T47D (cell line): ENCODE measurements at regions not wholly inside any gene's neighbourhood (a gene's known extent, or its start where the extent isn't known, plus 50 kb on each side); places are given as distances from the start of the nearest gene placed in this dataset.

Experiments
- DNase-seq, 2 experiments: peaks; one replicate each; pipeline versions ENCODE4 v3.0.0 to v3.0.0-alpha.2; 2011 to 2012; ENCODE audit warnings: low read depth in 1 of 2, low spot score in 1 of 2
- JUND ChIP-seq: IDR thresholded peaks from 2 replicates; pipeline ENCODE4 v1.6.1; 2012; ENCODE audit warnings: low read depth
- in situ Hi-C: cut with HindIII; loops from 2 replicates; pipeline ENCODE4 v1.10.0; 2016; ENCODE audit warnings: low sequenced_read_pairs, low pct_unique_long_range_greater_than_20kb

GRCh38 chr4:60522265-60522664 is 677.9 kb upstream of the ADGRL3 start:
- no peak for TF ChIP-seq JUND
- no peak for DNase-seq
- in situ Hi-C loops: no loop called here

GRCh38 chr4:60531776-60532379 is 668.2 kb upstream of the ADGRL3 start:
- in situ Hi-C loops: no loop called here
- DNase-seq: no peak
- no peak for TF ChIP-seq JUND

- no peak for TF ChIP-seq JUND
- DNase-seq: no peak
- in situ Hi-C loops: no loop called here
Observed at GRCh38 chr4:60544981-60545380, 655.1 kb upstream of the ADGRL3 start.

- in situ Hi-C loops: no loop called here
Observed at GRCh38 chr4:60562334-60562733, 637.8 kb upstream of the ADGRL3 start.

GRCh38 chr4:60565558-60565957 is 634.6 kb upstream of the ADGRL3 start:
- DNase-seq: no peak
- in situ Hi-C loops: no loop called here
- TF ChIP-seq JUND: no peak

More at GRCh38 chr4:60562334-60562733, 637.8 kb upstream of the ADGRL3 start:
- no peak for DNase-seq
- TF ChIP-seq JUND: no peak

GRCh38 chr4:60575336-60575735 is 624.8 kb upstream of the ADGRL3 start:
- in situ Hi-C loops: no loop called here
- no peak for DNase-seq
- no peak for TF ChIP-seq JUND

- no peak for TF ChIP-seq JUND
- in situ Hi-C loops: no loop called here
- DNase-seq: no peak
Observed at GRCh38 chr4:60579335-60579734, 620.8 kb upstream of the ADGRL3 start.

GRCh38 chr4:60581919-60582536 is 618.1 kb upstream of the ADGRL3 start:
- no peak for DNase-seq
- no peak for TF ChIP-seq JUND
- in situ Hi-C loops: no loop called here

- DNase-seq: no peak
- no peak for TF ChIP-seq JUND
- in situ Hi-C loops: no loop called here
Observed at GRCh38 chr4:60588556-60588955, 611.6 kb upstream of the ADGRL3 start.

- in situ Hi-C loops: no loop called here
Observed at GRCh38 chr4:60589425-60589824, 610.7 kb upstream of the ADGRL3 start.

GRCh38 chr4:60590116-60590515 is 610.0 kb upstream of the ADGRL3 start:
- in situ Hi-C loops: no loop called here

More at GRCh38 chr4:60589425-60589824, 610.7 kb upstream of the ADGRL3 start:
- TF ChIP-seq JUND: no peak
- no peak for DNase-seq

GRCh38 chr4:60605646-60606354 is 594.3 kb upstream of the ADGRL3 start:
- in situ Hi-C loops: no loop called here
- DNase-seq: no peak
- no peak for TF ChIP-seq JUND

More at GRCh38 chr4:60590116-60590515, 610.0 kb upstream of the ADGRL3 start:
- TF ChIP-seq JUND: no peak
- DNase-seq: no peak
